GM06990 (cell line): ENCODE measurements at regions not wholly inside any gene's neighbourhood (a gene's known extent, or its start where the extent isn't known, plus 50 kb on each side); places are given as distances from the start of the nearest gene placed in this dataset.

Source experiments
- DNase-seq: peaks from one replicate; pipeline ENCODE4 v3.0.0-alpha.2; 2011; ENCODE audit not compliant: insufficient read length; ENCODE audit errors: extremely low read depth
- H3K27me3 ChIP-seq: replicated peaks from 2 replicates; pipeline ENCODE4 v1.6.0; 2011; ENCODE audit warnings: low read length; ENCODE audit not compliant: control insufficient read depth, insufficient read depth
- H3K36me3 ChIP-seq: 2 replicates; pipeline ENCODE4 v1.5.1; 2011; ENCODE audit warnings: low read length; ENCODE audit not compliant: control insufficient read depth, insufficient read depth
- H3K4me3 ChIP-seq: replicated peaks from 2 replicates; pipeline ENCODE4 v1.5.1; 2011; ENCODE audit warnings: low read depth, mild to moderate bottlenecking, control low read depth, low read length
- TF ChIP-seq, protein P1 (sequence below): IDR thresholded peaks from 2 replicates; pipeline ENCODE4 v1.5.1; 2011; ENCODE audit warnings: low read length, control low read depth, mild to moderate bottlenecking, inconsistent platforms; ENCODE audit not compliant: insufficient read depth, poor library complexity, severe bottlenecking

DNA sequence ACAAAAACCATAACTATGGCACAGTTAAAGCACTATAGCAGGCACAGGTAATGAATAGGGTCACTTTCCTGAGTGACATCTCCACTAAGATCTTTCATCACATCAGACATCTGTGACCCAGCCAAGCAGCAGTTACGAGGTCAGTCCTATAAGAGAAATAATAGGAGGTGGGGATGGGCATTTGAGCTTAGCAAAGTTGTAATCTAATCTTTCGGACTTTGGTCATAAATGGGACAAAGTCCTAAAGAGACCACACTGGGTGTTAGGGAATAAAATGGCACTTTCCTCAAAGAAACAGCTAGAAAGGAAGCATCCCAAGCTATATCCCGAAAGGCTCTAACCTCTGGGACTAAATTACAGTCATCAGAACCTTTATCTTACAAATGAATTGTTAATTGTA is 432.2 kb downstream of the PIK3R1 start:
- H3K4me3 ChIP-seq: no peak overlapping the region
- H3K36me3 ChIP-seq: no peaks in the 10 kb centered on the region
- TF ChIP-seq, protein P1, sequence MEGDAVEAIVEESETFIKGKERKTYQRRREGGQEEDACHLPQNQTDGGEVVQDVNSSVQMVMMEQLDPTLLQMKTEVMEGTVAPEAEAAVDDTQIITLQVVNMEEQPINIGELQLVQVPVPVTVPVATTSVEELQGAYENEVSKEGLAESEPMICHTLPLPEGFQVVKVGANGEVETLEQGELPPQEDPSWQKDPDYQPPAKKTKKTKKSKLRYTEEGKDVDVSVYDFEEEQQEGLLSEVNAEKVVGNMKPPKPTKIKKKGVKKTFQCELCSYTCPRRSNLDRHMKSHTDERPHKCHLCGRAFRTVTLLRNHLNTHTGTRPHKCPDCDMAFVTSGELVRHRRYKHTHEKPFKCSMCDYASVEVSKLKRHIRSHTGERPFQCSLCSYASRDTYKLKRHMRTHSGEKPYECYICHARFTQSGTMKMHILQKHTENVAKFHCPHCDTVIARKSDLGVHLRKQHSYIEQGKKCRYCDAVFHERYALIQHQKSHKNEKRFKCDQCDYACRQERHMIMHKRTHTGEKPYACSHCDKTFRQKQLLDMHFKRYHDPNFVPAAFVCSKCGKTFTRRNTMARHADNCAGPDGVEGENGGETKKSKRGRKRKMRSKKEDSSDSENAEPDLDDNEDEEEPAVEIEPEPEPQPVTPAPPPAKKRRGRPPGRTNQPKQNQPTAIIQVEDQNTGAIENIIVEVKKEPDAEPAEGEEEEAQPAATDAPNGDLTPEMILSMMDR: no peak

GRCh38 chr5:68648944-68649857 is 433.6 kb downstream of the PIK3R1 start:
- Histone ChIP-seq H3K27me3 (no peaks in the 10 kb centered on the region), H3K4me3 (no peak overlapping the region), H3K36me3 (no peaks in the 10 kb centered on the region)
- DNase-seq: no peak
- TF ChIP-seq, protein P1: no peak

More for the DNA sequence above, 432.2 kb downstream of the PIK3R1 start:
- no peaks in the 10 kb centered on the region for H3K27me3 ChIP-seq
- no peak for DNase-seq

GRCh38 chr5:68652534-68652965 is 437.0 kb downstream of the PIK3R1 start:
- TF ChIP-seq, protein P1: no peak
- no peak for DNase-seq
- Histone ChIP-seq H3K36me3 (no peaks in the 10 kb centered on the region), H3K4me3 (no peak overlapping the region), H3K27me3 (no peaks in the 10 kb centered on the region)

- TF ChIP-seq, protein P1: no peak
- H3K36me3 ChIP-seq: no peaks in the 10 kb centered on the region
- H3K27me3 ChIP-seq: no peaks in the 10 kb centered on the region
- no peak for DNase-seq
- H3K4me3 ChIP-seq: no peak overlapping the region
Observed at GRCh38 chr5:68653471-68653870, 437.9 kb downstream of the PIK3R1 start.

DNA sequence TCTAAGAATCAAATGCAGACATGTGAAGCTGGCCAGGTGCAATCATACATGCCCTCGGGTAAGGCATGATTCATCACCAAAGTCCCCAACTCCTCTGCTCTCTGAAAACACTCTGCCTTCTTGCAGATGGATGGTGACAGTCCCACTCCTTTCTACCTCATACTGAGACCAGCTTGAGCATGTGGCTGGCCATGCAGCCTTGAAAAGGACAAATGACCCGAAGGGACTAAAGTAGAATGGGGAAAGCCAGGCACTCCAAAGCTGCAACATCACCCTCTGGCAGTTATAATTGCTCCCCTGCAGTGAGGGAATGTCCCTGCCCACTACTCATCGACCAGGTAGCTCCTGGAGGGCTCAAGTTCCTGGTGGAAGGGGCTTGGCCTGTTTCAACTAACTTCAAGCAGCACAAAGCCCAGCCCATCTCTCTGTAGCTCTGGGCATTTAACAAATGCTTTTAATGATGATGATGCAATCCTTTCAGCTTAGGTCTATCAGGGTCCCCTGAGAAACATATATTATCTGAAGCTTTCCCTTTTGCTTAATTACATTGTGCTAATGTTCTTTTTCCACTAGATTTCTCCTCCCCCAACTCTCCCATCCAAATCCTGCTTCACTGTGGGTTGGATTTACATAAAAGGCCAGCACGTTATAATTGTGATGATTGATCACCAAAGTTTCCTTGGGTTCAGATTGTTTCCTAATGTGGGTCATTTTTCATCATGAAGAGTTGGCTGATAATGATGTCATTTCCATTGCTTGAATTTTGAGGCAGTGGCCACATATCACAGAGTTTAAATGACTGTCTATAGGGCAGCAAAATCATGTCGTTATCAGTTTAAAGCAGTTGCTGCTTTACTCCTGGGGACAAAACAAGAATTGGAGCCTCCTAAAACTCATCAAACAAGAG is 436.5 kb upstream of the SLC30A5 start:
- no peaks in the 10 kb centered on the region for H3K36me3 ChIP-seq
- H3K4me3 ChIP-seq: no peak overlapping the region
- DNase-seq: no peak
- H3K27me3 ChIP-seq: no peaks in the 10 kb centered on the region
- TF ChIP-seq, protein P1: no peak
